ENCODE measurements at regions not wholly inside any gene's neighbourhood (a gene's known extent, or its start where the extent isn't known, plus 50 kb on each side); places are given as distances from the start of the nearest gene placed in this dataset.

GRCh38 chr2:147027436-147027835 lies 817.4 kb upstream of the ACVR2A start:
- no peak for TF ChIP-seq CTCF (IDR thresholded peaks at IDR 0.05)
- Histone ChIP-seq H3K4me3 (ENCODE audit: low read depth in 1 of 2, low read length in 1 of 2) (no peak overlapping the region), H3K4me1 (ENCODE audit: control insufficient read depth in 1 of 2, insufficient read depth in 1 of 2, low read depth in 1 of 2, low read length in 1 of 2) (no peaks in the 10 kb centered on the region), H3K36me3 (no peaks in the 10 kb centered on the region), H3K9me3 (no peaks in the 10 kb centered on the region), H3K27ac (no peak overlapping the region), H3K27me3 (no peaks in the 10 kb centered on the region)

- Histone ChIP-seq H3K27me3 (no peaks in the 10 kb centered on the region), H3K36me3 (no peaks in the 10 kb centered on the region), H3K27ac (no peak overlapping the region), H3K4me1 (ENCODE audit: control insufficient read depth in 1 of 2, insufficient read depth in 1 of 2, low read depth in 1 of 2, low read length in 1 of 2) (no peaks in the 10 kb centered on the region), H3K4me3 (ENCODE audit: low read depth in 1 of 2, low read length in 1 of 2) (no peak overlapping the region), H3K9me3 (no peaks in the 10 kb centered on the region)
- no peak for TF ChIP-seq CTCF (IDR thresholded peaks at IDR 0.05)
Observed at GRCh38 chr2:147026664-147027295, 818.0 kb upstream of the ACVR2A start.

DNA sequence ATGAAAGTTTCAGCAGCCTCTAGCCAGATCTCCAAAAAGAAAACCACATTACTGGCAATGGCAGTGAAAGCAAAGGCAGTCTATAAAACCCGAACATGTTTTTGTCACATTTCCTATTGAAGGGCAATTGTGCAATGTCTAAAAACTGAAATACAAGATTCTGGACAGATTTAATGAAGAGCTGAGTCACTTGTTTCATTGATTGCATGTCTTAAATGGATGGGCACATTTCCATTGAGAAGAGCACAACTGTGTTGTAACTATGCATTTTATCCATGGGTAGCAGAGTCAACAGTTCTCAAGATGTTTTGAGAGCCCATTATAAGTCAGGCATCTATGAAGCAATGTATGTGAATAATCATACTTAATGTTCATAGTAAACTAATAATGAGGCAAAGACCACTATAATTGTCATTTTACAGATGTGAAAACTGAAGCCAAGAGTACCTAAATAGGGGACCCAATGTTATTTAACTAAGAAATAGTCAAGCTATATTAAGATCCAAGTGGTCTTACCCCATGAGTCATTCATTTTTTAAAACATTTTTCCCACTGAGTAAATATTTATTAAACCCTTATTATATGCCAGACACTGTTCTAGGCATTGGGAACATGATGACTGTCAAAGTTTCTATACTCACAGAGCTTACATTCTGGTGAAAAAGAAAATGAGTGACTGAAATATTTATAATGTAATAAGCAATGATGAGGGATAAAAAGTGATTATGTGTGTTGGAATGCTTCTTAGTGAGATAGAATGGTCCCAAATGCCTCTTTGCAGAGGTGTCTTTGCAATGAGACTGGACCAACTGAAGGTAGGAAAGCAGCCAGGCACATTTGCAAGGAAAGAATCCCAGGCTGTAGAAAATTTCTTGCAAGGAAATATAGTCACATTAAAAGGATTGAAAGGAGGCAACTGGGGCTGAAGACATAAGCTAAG lies 818.9 kb upstream of the ACVR2A start:
- Histone ChIP-seq H3K4me1 (ENCODE audit: control insufficient read depth in 1 of 2, insufficient read depth in 1 of 2, low read depth in 1 of 2, low read length in 1 of 2) (no peaks in the 10 kb centered on the region), H3K4me3 (ENCODE audit: low read depth in 1 of 2, low read length in 1 of 2) (no peak overlapping the region), H3K27me3 (no peaks in the 10 kb centered on the region), H3K27ac (no peak overlapping the region), H3K9me3 (no peaks in the 10 kb centered on the region), H3K36me3 (no peaks in the 10 kb centered on the region)
- no peak for TF ChIP-seq CTCF (IDR thresholded peaks at IDR 0.05)

DNA sequence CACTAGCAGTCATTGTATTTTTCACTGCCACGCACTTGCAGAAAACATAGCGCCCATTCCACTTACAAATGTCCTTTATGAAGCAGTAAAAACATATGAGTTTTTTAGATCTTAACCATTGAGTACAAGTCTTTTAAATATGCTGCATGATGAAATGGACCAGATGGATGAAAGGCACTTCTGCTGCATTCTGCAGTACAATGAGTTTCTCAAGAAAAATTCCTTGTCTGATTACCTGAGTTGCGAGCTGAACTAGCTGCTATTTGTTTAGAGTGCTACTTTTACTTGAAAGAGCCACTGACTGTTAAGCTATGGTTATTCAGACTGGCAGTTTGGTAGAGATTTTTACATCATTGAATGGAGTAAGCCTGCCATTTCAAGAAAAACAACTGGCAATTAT lies 825.5 kb upstream of the ACVR2A start:
- no peaks in the 10 kb centered on the region for H3K36me3 ChIP-seq
- H3K4me3 ChIP-seq (ENCODE audit: low read depth in 1 of 2, low read length in 1 of 2) = no peak overlapping the region
- no peaks in the 10 kb centered on the region for H3K4me1 ChIP-seq (ENCODE audit: control insufficient read depth in 1 of 2, insufficient read depth in 1 of 2, low read depth in 1 of 2, low read length in 1 of 2)
- no peaks in the 10 kb centered on the region for H3K9me3 ChIP-seq
- H3K27me3 ChIP-seq = no peaks in the 10 kb centered on the region
- no peak overlapping the region for H3K27ac ChIP-seq
- TF ChIP-seq CTCF (IDR thresholded peaks at IDR 0.05) = no peak

DNA sequence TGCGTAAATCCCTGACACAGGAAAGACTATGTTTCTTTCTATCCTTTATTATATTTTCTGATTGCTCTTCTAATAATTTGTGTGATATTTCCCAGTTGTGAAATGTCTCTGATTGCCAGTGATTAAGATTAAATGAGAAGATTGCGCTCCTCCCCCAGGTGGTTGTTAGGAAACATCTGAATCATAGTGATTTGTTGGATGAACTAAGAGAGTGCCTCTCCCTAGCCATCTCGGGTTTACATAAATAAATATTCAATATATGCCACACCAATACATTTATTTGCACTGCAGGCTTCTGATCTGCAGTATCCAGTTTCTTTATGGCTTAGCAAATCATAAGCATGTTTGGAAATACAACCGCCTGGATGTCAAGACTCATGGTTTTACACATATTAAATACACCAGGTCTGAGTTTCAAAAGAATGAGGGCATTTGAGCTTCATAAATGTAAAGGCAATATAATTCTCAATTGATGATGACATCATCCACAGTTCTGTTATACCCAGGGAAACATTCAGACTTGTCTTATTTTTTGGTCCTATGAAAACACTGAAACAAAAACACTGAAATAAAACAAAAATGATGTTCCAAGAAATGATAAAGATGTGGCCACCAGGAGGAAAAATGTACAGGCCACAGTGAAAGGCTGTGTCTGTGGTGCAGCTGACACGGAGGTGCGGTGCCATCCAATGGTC lies 826.7 kb upstream of the ACVR2A start:
- no peaks in the 10 kb centered on the region for H3K9me3 ChIP-seq
- no peak for TF ChIP-seq CTCF (IDR thresholded peaks at IDR 0.05)
- no peak overlapping the region for H3K4me3 ChIP-seq (ENCODE audit: low read depth in 1 of 2, low read length in 1 of 2)
- no peaks in the 10 kb centered on the region for H3K36me3 ChIP-seq
- H3K27ac ChIP-seq = no peak overlapping the region
- H3K4me1 ChIP-seq (ENCODE audit: control insufficient read depth in 1 of 2, insufficient read depth in 1 of 2, low read depth in 1 of 2, low read length in 1 of 2) = no peaks in the 10 kb centered on the region
- H3K27me3 ChIP-seq = no peaks in the 10 kb centered on the region

All from neutrophil (primary cell).